ENCODE measurements at regions not wholly inside any gene's neighbourhood (a gene's known extent, or its start where the extent isn't known, plus 50 kb on each side); places are given as distances from the start of the nearest gene placed in this dataset.

- H3K4me1 Mint-ChIP-seq: no peaks in the 10 kb centered on the region
- no peak overlapping the region for H3K4me3 Mint-ChIP-seq
- H3K27me3 Mint-ChIP-seq (ENCODE audit: low read depth, poor library complexity): peaks cover 7% of the 10 kb centered on the region
- no peaks in the 10 kb centered on the region for H3K9me3 Mint-ChIP-seq
- no peak for TF ChIP-seq CTCF (IDR thresholded peaks at IDR 0.05)
- no peak overlapping the region for H3K27ac Mint-ChIP-seq
- no peak for DNase-seq
- no peaks in the 10 kb centered on the region for H3K36me3 Mint-ChIP-seq (ENCODE audit: low read depth)
Measured at GRCh38 chr14:85824526-85824925, 294.6 kb downstream of the FLRT2 start.

GRCh38 chr14:85822236-85822635 is 292.3 kb downstream of the FLRT2 start:
- no peak for TF ChIP-seq CTCF (IDR thresholded peaks at IDR 0.05)
- Mint-ChIP-seq H3K27ac (no peak overlapping the region), H3K9me3 (no peaks in the 10 kb centered on the region), H3K4me1 (no peaks in the 10 kb centered on the region), H3K36me3 (ENCODE audit: low read depth) (no peaks in the 10 kb centered on the region), H3K4me3 (no peak overlapping the region), H3K27me3 (ENCODE audit: low read depth, poor library complexity) (peaks cover 7% of the 10 kb centered on the region)
- DNase-seq: no peak

GRCh38 chr14:85817430-85817829 is 287.5 kb downstream of the FLRT2 start:
- no peak overlapping the region for H3K4me3 Mint-ChIP-seq
- TF ChIP-seq CTCF (IDR thresholded peaks at IDR 0.05): no peak
- H3K27me3 Mint-ChIP-seq (ENCODE audit: low read depth, poor library complexity): peaks cover 7% of the 10 kb centered on the region
- DNase-seq: no peak
- no peaks in the 10 kb centered on the region for H3K4me1 Mint-ChIP-seq
- H3K9me3 Mint-ChIP-seq: no peaks in the 10 kb centered on the region
- H3K36me3 Mint-ChIP-seq (ENCODE audit: low read depth): no peaks in the 10 kb centered on the region
- no peak overlapping the region for H3K27ac Mint-ChIP-seq

- DNase-seq: no peak
- no peaks in the 10 kb centered on the region for H3K4me1 Mint-ChIP-seq
- no peak overlapping the region for H3K27ac Mint-ChIP-seq
- no peak for TF ChIP-seq CTCF (IDR thresholded peaks at IDR 0.05)
- H3K36me3 Mint-ChIP-seq (ENCODE audit: low read depth): no peaks in the 10 kb centered on the region
- no peak overlapping the region for H3K4me3 Mint-ChIP-seq
- no peaks in the 10 kb centered on the region for H3K27me3 Mint-ChIP-seq (ENCODE audit: low read depth, poor library complexity)
- H3K9me3 Mint-ChIP-seq: no peaks in the 10 kb centered on the region
Measured at GRCh38 chr14:85813040-85813439, 283.1 kb downstream of the FLRT2 start.

GRCh38 chr14:85811340-85811739 is 281.4 kb downstream of the FLRT2 start:
- H3K9me3 Mint-ChIP-seq: peaks cover under 1% of the 10 kb centered on the region
- no peak overlapping the region for H3K27ac Mint-ChIP-seq
- no peak for DNase-seq
- no peak overlapping the region for H3K4me3 Mint-ChIP-seq
- no peaks in the 10 kb centered on the region for H3K27me3 Mint-ChIP-seq (ENCODE audit: low read depth, poor library complexity)
- no peak for TF ChIP-seq CTCF (IDR thresholded peaks at IDR 0.05)
- no peaks in the 10 kb centered on the region for H3K36me3 Mint-ChIP-seq (ENCODE audit: low read depth)
- H3K4me1 Mint-ChIP-seq: no peaks in the 10 kb centered on the region

- H3K27ac Mint-ChIP-seq: no peak overlapping the region
- H3K4me1 Mint-ChIP-seq: no peaks in the 10 kb centered on the region
- H3K36me3 Mint-ChIP-seq (ENCODE audit: low read depth): no peaks in the 10 kb centered on the region
- TF ChIP-seq CTCF (IDR thresholded peaks at IDR 0.05): no peak
- H3K4me3 Mint-ChIP-seq: no peak overlapping the region
- H3K9me3 Mint-ChIP-seq: peaks cover 9% of the 10 kb centered on the region
- no peaks in the 10 kb centered on the region for H3K27me3 Mint-ChIP-seq (ENCODE audit: low read depth, poor library complexity)
- DNase-seq: no peak
Measured at GRCh38 chr14:85799668-85800067, 269.7 kb downstream of the FLRT2 start.

Data from nephron progenitor cell (in vitro differentiated cells).